ENCODE measurements at regions not wholly inside any gene's neighbourhood (a gene's known extent, or its start where the extent isn't known, plus 50 kb on each side); places are given as distances from the start of the nearest gene placed in this dataset.

DNA sequence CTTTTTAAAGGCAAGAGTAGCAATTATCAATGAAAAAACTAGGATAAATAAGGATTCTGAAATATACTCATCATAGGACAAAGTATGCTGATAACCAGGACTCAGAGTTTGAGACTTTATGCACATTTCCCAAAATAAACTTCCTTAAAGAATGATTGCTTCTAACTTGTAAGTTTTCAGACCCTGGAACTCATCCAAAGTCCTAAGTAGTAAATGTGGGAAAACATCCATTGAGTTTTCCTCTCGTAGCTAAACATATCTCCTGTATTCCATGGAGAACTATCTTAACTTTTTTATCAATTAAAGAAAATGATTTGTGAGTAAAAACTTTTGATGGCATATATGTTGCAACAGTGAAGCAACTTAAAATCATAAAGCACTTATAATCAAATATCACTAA is 285.2 kb upstream of the KLF6 start:
- TF ChIP-seq, protein P1, sequence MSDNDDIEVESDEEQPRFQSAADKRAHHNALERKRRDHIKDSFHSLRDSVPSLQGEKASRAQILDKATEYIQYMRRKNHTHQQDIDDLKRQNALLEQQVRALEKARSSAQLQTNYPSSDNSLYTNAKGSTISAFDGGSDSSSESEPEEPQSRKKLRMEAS (CRISPR knock-in tag; IDR thresholded peaks at IDR 0.05) = no peak
- TF ChIP-seq EP300 (IDR thresholded peaks at IDR 0.05; ENCODE audit: low read length) = no peak
- TF ChIP-seq, protein P2, sequence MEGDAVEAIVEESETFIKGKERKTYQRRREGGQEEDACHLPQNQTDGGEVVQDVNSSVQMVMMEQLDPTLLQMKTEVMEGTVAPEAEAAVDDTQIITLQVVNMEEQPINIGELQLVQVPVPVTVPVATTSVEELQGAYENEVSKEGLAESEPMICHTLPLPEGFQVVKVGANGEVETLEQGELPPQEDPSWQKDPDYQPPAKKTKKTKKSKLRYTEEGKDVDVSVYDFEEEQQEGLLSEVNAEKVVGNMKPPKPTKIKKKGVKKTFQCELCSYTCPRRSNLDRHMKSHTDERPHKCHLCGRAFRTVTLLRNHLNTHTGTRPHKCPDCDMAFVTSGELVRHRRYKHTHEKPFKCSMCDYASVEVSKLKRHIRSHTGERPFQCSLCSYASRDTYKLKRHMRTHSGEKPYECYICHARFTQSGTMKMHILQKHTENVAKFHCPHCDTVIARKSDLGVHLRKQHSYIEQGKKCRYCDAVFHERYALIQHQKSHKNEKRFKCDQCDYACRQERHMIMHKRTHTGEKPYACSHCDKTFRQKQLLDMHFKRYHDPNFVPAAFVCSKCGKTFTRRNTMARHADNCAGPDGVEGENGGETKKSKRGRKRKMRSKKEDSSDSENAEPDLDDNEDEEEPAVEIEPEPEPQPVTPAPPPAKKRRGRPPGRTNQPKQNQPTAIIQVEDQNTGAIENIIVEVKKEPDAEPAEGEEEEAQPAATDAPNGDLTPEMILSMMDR (IDR thresholded peaks at IDR 0.05 in 2 of 3, conservative IDR thresholded peaks at IDR 0.05 in 1 of 3; ENCODE audit: insufficient read depth in 2 of 3, low read depth in 1 of 3, low read length in 3 of 3) = no peak
- TF ChIP-seq BHLHE40 (IDR thresholded peaks at IDR 0.05; ENCODE audit: low read length) = no peak
- no peak for TF ChIP-seq POLR3A (IDR thresholded peaks at IDR 0.05; ENCODE audit: borderline replicate concordance, extremely low read depth, insufficient read depth, insufficient read length)
- TF ChIP-seq, protein P3, sequence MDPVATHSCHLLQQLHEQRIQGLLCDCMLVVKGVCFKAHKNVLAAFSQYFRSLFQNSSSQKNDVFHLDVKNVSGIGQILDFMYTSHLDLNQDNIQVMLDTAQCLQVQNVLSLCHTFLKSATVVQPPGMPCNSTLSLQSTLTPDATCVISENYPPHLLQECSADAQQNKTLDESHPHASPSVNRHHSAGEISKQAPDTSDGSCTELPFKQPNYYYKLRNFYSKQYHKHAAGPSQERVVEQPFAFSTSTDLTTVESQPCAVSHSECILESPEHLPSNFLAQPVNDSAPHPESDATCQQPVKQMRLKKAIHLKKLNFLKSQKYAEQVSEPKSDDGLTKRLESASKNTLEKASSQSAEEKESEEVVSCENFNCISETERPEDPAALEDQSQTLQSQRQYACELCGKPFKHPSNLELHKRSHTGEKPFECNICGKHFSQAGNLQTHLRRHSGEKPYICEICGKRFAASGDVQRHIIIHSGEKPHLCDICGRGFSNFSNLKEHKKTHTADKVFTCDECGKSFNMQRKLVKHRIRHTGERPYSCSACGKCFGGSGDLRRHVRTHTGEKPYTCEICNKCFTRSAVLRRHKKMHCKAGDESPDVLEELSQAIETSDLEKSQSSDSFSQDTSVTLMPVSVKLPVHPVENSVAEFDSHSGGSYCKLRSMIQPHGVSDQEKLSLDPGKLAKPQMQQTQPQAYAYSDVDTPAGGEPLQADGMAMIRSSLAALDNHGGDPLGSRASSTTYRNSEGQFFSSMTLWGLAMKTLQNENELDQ (CRISPR knock-in tag; IDR thresholded peaks at IDR 0.05; ENCODE audit: borderline replicate concordance) = no peak
- TF ChIP-seq, protein P4, sequence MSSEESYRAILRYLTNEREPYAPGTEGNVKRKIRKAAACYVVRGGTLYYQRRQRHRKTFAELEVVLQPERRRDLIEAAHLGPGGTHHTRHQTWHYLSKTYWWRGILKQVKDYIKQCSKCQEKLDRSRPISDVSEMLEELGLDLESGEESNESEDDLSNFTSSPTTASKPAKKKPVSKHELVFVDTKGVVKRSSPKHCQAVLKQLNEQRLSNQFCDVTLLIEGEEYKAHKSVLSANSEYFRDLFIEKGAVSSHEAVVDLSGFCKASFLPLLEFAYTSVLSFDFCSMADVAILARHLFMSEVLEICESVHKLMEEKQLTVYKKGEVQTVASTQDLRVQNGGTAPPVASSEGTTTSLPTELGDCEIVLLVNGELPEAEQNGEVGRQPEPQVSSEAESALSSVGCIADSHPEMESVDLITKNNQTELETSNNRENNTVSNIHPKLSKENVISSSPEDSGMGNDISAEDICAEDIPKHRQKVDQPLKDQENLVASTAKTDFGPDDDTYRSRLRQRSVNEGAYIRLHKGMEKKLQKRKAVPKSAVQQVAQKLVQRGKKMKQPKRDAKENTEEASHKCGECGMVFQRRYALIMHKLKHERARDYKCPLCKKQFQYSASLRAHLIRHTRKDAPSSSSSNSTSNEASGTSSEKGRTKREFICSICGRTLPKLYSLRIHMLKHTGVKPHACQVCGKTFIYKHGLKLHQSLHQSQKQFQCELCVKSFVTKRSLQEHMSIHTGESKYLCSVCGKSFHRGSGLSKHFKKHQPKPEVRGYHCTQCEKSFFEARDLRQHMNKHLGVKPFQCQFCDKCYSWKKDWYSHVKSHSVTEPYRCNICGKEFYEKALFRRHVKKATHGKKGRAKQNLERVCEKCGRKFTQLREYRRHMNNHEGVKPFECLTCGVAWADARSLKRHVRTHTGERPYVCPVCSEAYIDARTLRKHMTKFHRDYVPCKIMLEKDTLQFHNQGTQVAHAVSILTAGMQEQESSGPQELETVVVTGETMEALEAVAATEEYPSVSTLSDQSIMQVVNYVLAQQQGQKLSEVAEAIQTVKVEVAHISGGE (CRISPR knock-in tag; IDR thresholded peaks at IDR 0.05) = no peak
- TF ChIP-seq, protein P5, sequence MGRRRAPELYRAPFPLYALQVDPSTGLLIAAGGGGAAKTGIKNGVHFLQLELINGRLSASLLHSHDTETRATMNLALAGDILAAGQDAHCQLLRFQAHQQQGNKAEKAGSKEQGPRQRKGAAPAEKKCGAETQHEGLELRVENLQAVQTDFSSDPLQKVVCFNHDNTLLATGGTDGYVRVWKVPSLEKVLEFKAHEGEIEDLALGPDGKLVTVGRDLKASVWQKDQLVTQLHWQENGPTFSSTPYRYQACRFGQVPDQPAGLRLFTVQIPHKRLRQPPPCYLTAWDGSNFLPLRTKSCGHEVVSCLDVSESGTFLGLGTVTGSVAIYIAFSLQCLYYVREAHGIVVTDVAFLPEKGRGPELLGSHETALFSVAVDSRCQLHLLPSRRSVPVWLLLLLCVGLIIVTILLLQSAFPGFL (CRISPR knock-in tag; IDR thresholded peaks at IDR 0.05) = no peak
- no peak for TF ChIP-seq CEBPB (tag; IDR thresholded peaks at IDR 0.05)
- no peak for TF ChIP-seq MYNN (IDR thresholded peaks at IDR 0.05)
- no peak for TF ChIP-seq MYNN (CRISPR knock-in tag; IDR thresholded peaks at IDR 0.05)
- no peak for TF ChIP-seq ZNF589 (CRISPR knock-in tag; IDR thresholded peaks at IDR 0.05; ENCODE audit: low read depth)
- TF ChIP-seq U2AF2 (optimal IDR thresholded peaks at IDR 0.05; ENCODE audit: low read depth, low read length) = no peak
- TF ChIP-seq MXI1 (IDR thresholded peaks at IDR 0.05; ENCODE audit: low read depth, low read length) = no peak

Data from K562 (cell line).